ENCODE measurements at regions not wholly inside any gene's neighbourhood (a gene's known extent, or its start where the extent isn't known, plus 50 kb on each side); places are given as distances from the start of the nearest gene placed in this dataset.

DNA sequence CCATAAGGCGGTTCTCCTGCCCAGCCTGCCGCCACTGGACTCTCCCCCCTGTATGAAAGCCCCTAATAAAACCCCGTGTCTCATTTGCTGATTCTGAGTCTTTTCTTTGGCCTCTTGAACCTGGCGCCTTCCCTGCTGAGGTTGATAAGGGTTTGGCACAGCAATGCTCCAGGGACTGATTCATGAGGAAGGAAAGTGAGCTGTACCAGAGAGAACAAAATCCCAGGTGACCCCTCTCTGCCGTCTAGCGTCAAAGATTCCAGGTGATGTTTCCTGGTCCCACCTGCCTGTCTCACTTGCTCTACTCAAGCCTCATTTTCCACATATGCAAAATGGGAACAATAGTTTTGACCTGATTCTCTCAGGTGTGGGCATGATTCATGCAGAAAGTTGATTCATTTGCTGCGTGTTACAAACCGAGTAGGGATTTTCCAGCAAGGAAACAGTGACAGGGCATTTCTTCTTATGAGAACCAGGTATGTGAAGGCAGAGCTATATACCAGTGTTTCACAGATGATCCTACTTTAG lies 730.6 kb upstream of the IGFBP3 start:
- no peak for DNase-seq (ENCODE audit: low read depth in 2 of 2)
- TF ChIP-seq, protein P1, sequence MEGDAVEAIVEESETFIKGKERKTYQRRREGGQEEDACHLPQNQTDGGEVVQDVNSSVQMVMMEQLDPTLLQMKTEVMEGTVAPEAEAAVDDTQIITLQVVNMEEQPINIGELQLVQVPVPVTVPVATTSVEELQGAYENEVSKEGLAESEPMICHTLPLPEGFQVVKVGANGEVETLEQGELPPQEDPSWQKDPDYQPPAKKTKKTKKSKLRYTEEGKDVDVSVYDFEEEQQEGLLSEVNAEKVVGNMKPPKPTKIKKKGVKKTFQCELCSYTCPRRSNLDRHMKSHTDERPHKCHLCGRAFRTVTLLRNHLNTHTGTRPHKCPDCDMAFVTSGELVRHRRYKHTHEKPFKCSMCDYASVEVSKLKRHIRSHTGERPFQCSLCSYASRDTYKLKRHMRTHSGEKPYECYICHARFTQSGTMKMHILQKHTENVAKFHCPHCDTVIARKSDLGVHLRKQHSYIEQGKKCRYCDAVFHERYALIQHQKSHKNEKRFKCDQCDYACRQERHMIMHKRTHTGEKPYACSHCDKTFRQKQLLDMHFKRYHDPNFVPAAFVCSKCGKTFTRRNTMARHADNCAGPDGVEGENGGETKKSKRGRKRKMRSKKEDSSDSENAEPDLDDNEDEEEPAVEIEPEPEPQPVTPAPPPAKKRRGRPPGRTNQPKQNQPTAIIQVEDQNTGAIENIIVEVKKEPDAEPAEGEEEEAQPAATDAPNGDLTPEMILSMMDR (IDR thresholded peaks at IDR 0.05; ENCODE audit: low read depth, low read length), result no peak
- H3K4me3 ChIP-seq (replicated peaks in 1 of 2; ENCODE audit: low read depth in 2 of 2, low read length in 2 of 2), result no peak overlapping the region

DNA sequence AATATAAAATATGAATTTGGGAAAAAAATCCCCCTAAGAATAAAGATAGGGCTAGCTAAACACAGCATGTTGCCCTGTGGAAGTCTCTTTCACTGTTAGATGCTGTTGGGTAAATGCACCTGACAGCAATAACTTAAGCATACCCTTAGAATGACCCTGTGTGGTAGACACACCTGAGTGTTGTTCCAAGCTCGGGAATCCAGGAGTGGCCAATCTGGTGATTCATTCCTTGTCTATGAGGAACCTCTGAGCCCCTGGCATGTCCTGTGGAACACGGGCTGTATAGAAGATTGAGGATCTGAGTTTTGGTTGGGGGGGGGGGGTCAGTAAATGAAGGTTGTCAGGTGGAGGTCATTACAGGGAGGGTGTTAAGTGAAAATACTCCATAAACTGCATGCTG lies 730.0 kb upstream of the IGFBP3 start:
- TF ChIP-seq, protein P1 (IDR thresholded peaks at IDR 0.05; ENCODE audit: low read depth, low read length), result no peak
- no peak for DNase-seq (ENCODE audit: low read depth in 2 of 2)

DNA sequence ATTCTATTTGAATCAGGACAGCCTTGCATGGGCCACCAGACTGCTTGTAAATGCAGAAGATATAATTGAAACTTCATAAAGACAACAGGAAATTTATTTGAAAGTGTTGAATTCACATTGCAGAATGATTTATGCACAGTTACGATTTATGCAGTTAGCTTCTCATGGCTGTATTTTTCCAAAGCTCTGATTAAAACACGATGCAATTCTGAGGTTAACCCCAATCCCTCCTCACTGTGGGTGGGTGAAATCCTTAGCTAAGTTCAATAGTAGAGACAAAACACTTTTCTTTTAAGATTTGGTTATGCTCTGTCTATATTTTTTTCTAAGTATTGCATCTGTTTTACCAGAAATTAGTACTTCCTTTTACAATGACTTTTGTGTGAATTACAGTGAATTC lies 728.8 kb upstream of the IGFBP3 start:
- TF ChIP-seq, protein P1 (IDR thresholded peaks at IDR 0.05; ENCODE audit: low read depth, low read length), result no peak
- H3K4me3 ChIP-seq (replicated peaks in 1 of 2; ENCODE audit: low read depth in 2 of 2, low read length in 2 of 2), result no peak overlapping the region
- DNase-seq (ENCODE audit: low read depth in 2 of 2), result no peak

More for the DNA sequence above, 730.0 kb upstream of the IGFBP3 start:
- no peak overlapping the region for H3K4me3 ChIP-seq (replicated peaks in 1 of 2; ENCODE audit: low read depth in 2 of 2, low read length in 2 of 2)

DNA sequence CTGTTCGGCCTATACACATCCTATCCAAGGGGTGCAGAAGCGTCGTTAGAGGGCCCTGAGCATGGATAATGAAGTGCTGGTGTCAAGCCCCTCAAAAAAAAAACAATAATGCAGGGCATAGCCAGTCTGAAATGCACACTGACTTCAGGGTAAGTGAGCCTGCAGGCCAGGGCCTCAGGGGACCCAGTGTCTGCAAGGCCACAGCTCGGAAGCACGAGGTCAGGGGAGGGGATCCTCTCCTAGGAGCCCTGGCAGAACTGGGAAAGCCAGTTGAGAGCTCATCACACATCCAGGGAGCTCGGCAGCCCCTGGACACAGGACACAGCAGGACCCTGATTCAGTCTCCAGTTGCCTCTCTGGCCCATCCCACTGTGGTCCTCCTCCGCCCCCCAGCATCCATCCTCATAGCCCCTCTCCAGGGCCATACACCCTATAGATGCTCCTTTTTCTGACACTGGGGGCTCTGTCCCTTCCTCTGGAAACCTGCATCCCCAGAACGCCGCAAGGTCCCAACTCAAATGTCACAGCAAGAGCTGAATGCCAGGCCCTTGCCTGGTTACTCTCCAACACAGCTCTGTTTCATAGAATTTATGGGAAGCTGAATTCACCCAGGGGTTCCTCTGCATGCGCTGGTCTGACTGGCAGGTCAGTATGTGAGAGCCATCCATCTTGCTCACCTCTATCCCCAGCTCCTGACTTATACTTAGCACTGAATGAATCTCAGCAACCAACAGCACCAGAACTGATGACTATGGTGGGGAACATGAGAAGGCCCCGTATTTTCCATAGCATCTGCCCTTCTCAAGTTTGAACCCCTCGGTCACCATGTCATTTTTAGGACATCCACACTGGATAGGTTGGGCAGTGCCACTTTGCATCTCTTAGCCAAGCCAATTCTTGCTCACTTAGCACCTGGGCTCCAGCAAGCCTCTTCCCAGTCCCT lies 717.0 kb upstream of the IGFBP3 start:
- TF ChIP-seq, protein P1 (IDR thresholded peaks at IDR 0.05; ENCODE audit: low read depth, low read length), result no peak
- DNase-seq (ENCODE audit: low read depth in 2 of 2), result no peak
- H3K4me3 ChIP-seq (replicated peaks in 1 of 2; ENCODE audit: low read depth in 2 of 2, low read length in 2 of 2), result no peak overlapping the region

DNA sequence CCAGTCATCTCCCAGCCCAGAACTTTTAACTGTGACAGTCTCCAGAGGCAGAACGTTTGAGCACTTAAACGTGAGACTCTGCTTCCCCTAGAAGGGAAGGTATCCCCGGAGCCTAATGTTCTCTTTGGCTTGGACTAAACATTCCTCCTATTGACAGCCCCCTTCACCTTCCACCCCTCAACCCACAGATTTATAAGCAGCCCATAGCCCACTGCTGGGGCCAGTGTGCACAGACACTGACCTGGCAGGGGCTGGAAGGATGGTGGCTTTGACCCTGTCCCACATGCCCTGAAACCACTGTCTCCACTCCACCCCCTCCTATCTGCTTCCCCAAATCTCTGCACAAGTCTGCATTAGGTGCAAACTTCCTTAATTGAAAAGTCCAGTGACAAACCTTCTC lies 715.0 kb upstream of the IGFBP3 start:
- TF ChIP-seq, protein P1 (IDR thresholded peaks at IDR 0.05; ENCODE audit: low read depth, low read length), result no peak
- H3K4me3 ChIP-seq (replicated peaks in 1 of 2; ENCODE audit: low read depth in 2 of 2, low read length in 2 of 2), result no peak overlapping the region
- no peak for DNase-seq (ENCODE audit: low read depth in 2 of 2)

DNA sequence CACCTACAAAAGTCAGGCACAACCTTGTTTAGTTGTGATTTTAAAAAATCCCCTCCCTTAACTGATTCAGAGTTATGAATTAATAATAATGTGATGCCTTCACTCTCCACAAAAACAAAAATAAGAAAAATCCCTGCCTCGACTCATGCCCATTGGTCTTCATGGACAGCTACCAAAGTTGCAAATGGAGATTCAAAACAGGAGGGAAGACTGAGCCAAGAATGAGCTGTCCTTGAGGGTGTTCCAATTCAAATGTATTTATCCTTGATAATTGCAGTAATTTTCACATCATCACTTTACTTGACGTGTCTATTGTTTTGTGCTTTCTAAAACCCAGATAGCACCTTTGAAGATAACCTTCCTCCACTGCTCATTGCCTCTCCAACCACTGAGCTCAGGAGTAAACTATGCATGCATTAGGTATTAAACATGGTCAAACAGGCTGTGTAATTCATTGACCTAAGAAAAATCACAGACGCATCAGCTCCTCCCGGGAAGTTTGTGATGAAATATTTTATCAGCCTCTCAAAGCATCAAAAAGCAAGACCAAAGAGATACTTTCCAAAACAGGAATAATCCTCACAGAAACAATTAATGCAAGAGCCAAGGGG lies 712.7 kb upstream of the IGFBP3 start:
- TF ChIP-seq, protein P1 (IDR thresholded peaks at IDR 0.05; ENCODE audit: low read depth, low read length), result no peak
- no peak overlapping the region for H3K4me3 ChIP-seq (replicated peaks in 1 of 2; ENCODE audit: low read depth in 2 of 2, low read length in 2 of 2)
- no peak for DNase-seq (ENCODE audit: low read depth in 2 of 2)
